ENCODE measurements at regions not wholly inside any gene's neighbourhood (a gene's known extent, or its start where the extent isn't known, plus 50 kb on each side); places are given as distances from the start of the nearest gene placed in this dataset.
"Not testable (repeated sequence)": the region's sequence is repeated elsewhere in the genome, so short reads cannot be mapped to it uniquely, and the experiment has no call there.

DNA sequence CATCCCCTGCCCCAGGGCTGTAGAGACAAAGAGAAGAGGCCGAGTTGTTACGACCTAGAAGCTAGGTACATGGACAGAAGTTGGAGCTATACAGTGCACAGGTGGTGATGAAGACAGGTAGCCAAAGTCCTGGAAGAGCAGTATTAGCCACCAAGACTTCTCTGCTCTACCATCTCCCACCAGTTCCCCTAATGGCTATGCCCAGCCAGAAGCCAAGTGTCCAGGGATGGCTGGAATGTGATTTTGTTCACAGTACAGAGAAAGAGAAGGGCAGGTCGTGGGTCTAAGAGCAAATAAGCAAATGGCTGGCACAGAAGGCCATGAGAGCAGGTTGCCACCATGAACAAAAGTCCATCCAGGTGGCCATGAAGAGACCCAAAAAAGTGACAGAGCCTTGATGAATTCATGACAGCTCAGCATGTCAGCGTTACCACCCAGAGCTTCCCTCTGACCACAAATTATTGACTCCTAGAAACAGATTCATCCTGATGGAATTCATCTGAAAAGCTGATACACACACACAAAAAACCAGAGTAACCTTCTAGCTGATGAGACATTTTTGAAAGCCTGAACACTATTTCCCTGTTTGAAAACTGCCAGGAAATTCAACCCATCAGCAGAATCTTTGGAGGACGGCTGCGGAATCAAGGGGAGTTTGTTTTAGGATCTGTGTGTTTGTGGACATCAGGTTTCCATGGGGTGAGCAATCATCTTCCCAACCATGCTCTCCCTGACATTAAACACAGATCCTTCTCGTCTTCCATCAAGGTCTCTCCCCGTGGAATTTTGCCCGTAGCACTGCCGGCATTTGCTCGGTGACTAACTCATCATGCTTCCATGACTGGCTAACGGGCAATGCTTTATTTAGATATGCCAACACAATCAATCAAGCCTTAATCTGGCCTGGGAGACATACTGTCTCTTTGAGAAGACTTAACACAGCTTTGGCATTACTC is 906.7 kb upstream of the AUTS2 start:
- no peak for DNase-seq

DNA sequence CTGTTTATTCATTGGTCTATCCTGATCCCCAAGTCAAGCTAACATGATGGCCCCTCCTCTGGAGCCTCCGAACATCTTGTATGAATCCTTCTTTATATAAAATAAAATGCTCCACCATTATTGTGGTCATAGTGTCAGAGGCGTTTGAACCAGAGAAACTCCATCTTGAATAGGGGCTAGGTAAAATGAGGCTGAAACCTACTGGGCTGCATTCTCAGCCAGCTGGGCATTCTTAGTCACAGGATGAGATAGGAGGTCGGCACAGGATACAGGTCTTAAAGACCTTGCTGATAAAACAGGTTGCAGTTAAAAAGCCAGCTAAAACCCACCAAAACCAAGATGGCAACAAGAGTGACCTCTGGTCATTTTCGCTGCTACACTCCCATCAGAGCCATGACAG is 905.8 kb upstream of the AUTS2 start:
- DNase-seq = no peak

DNA sequence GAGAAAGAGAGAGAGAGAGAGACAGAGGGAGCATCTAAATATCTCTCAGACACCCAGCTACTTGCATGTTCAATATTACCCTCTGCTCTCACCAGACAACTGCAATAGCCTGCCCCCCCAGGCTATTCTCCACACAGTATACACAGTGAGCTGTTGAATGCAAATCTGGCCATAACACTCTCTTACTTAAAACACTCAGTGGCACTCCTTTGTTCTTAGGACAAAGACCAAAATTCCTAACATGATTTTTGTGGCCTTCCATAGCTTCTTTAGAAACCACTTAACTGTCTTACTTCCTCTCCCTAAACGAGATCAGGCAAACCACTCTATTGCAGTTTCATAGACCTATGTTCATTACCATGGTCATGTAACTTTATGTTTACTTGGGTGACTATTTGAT is 903.6 kb upstream of the AUTS2 start:
- DNase-seq = peak in 1 of 2 experiments; percentile 18

DNA sequence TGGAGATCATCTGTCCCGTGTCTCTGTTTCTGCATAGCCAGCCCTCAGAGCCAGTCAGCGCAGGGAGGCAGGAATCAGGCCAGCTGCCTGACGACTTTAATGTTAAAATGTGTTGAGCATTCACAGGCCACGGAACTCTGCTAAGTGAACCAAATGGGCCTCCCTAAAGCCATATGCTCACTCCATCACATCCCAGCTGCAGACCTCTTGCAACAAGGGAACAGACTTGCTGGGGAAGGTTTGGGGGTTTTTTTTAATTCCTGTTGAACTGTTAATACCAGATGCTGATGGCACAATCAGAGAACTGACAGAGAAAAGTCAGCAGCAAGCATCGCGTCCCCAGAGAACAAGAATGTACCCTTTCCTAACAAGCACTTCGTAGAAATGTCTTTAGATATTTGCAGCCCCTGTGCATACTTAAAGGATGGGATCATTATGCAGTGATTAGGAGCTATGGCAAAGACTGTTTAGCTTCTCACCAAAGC is 900.4 kb upstream of the AUTS2 start:
- DNase-seq = no peak

DNA sequence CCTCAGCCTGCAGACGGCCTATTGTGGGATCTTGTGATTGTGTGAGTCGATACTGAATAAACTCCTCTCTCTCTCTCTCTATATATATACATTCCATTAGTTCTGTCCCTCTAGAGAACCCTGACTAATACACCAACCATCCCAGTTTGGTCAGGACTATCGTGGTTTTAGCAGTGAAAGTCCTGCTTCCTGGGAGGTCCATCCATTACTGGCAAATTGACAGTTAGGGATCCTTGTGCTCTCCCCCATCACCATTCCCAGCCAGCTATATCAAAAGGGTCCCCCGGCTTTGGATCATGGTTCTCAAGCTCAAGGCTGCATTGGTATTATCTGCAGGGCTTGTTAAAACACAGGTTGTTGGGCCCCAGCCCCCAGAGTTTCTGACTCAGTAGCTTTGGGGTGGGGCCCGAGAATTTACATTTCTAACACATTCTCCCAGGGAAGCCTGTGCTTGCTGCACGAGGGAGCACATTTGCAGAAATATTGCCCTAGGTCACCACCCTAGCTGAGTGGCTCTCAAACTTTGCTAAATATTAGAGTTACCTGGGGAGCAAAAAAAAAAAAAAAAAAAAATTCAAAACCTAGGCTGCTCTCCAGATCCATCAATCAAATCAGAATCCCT is 899.1 kb upstream of the AUTS2 start:
- DNase-seq = no peak

DNA sequence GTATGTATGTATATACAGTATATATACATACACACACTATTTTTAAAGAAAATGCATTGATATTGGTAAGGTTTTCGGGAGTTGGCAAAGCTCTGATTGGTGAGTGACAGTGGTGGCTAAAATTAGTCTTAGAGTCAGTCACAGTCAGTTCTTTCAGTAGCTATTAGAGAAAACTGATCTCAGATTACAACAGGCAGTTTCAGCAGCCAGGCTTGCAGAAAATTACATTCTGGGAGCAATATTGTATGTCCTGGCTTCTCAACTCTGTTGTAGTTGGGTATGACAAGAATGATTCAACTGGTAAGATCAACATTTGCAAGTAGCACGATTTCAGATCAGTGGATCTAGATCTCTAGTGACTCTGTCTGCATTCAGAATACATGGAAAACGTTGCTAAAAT is 897.9 kb upstream of the AUTS2 start:
- DNase-seq = no peak

DNA sequence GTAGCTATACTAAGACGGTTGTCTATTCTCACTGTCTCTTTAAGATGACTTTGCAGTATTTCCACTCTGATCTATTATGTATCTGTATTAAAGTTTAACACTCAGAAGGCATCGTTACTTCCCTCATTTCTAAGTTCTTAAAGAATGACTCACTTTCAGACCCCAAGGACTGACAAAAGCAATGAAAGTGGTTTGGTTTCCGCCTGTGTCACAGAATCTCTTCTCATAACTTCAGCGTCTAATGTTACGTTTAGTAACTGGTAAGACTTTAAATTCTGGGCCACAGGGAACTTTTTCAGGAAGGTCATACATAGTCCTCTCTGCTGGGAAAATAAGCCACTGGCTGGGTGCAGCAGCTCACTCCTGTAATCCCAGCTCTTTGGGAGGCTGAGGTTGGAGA is 892.0 kb upstream of the AUTS2 start:
- no peak for DNase-seq

DNA sequence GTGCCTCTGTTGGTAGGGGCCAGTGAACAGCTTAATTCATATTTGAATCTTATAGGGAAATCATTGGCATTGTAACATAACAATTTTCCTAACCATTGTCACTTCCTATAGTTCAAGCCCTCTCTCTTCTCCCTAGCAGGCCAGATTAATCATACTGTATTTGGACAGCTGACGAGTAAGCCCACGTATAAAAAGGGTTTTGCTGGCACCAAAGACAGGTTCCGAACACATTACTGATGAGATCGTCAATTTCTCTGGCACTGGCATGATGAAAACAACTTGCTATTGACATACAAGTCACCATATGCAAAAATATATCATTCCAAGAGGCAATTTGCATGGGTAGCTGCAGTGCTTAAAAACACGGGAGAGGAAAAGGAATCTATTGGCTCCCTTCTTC is 891.1 kb upstream of the AUTS2 start:
- DNase-seq = peak; percentile 85 to 86

DNA sequence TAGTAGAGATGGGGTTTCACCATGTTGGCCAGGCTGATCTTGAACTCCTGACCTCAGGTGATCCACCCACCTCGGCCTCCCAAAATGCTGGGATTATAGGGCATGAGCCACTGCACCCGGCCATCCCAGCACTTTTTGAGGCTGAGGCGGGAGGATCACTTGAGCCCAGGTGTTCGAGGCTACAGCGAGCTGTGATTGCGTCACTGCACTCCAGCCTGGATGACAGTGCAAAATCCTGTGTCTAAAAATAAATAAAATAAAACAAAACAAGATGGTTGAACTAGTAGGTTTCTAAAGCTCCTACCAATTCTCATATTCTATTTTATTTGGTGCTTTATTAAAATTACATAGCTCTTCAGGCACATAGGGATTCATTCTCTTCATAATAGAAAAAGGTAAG is 890.3 kb upstream of the AUTS2 start:
- DNase-seq = no peak

DNA sequence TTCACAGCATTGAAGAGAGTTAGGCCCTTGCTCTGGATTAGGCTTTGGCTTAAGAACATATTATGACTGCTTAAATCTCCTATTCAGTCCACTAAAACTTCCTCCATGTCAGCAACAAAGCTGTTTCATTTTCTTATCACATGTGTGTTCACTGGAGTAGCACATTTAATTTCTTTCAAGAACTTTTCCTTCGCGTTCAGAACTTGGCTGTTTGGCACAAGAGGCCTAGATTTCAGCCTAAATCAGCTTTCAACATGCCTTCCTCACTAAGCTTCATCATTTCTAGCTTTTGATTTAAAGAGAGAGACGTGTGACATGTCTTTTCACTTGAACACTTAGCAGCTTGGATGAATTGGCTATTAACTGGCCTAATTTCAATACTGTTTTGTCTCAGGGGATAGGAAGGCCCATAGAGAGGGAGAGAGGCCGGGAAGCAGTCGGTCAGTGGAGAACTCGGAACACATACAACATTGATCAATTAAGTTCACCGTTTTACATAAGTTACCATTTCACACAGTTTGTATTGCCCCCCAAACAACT is 885.2 kb upstream of the AUTS2 start:
- no peak for DNase-seq

DNA sequence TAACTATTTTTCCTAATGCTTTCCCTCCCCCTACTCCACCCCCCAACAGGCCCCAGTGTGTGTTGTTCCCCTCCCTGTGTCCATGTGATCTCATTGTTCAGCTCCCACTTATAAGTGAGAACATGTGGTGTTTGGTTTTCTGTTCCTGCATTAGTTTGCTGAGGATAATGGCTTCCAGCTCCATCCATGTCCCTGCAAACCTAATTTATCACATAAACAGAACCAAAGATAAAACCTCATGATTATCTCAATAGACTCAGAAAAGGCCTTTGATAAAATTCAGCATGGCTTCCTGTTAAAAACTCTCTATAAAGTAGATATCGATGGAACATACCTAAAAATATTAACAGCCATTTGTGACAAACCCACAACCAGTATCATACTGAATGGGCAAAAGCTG is 884.1 kb upstream of the AUTS2 start:
- not testable (repeated sequence) for DNase-seq

DNA sequence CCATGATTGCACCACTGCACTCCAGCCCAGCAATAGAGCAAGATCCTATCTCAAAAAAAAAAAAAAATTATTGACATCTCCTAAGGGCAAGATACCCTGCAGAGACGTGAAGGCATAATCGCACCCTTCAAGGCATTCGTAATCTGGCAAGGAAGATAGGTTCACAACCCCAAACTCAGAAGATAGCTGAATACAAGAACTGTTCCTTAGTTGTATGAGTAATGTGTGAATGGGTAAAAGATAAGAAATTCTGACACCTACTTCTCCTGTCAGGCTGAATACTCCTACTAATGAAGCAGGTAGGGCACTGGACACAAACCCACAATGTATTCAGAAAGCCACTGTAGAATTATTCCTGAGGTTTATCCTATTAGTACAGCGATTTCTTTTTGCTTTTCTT is 882.4 kb upstream of the AUTS2 start:
- DNase-seq = no peak

DNA sequence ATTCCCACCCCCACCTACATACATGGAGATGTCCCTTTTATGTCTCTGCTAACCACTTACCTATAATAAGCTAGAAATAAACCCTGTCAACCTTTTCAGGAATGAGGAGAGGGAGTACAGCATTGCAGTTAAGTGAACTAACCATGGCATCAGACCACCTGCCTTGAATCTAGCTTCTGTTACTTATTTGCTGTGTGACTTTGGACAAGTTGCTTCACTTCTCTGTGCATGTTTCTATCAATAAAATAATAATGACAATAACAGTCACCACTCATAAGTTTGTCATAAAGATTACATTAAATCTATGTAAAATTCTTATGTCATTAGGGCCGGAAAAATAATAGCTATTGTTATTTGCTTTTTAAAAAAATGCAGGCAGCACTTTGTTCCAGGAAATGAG is 881.1 kb upstream of the AUTS2 start:
- DNase-seq = no peak

DNA sequence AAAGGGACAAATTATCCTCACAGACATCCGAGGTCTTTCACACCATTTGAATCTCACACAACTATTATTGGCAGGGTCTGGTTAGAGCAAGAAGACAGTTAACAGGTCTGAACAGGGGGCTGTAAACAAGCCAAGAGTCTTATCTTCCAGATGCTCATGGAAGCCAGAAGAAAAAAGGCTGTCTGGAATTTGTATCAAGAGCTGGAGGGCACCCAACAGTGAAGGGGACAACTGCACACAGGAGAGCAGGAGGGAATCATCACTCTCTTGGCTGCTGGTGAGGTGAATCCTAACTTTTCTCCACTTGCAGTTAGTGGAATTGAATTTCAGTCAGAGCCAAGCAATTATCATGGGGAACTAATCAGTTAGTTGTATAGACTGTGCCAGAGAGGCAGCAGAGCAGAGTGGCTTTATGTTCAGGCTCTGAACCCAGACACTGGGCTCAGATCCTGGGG is 880.2 kb upstream of the AUTS2 start:
- DNase-seq = no peak

DNA sequence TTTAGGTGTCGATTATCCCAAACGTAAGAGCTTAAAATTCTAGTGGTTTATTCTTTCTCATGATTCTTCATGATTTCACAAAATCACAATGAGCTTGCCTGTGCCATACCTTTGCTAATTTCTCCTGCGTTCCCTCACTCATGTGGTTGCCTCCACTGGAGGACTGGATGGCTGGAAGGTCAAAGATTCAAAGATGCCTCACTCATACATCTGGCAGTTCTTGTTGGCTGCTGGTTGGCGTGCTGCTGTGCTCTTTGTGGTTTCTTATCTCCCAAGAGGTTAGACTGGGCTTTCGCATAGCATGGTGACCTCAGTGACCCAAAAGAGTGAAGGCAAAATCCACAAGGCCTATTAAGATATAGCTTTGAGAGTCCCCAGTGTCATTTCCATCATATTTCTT is 877.6 kb upstream of the AUTS2 start:
- no peak for DNase-seq

DNA sequence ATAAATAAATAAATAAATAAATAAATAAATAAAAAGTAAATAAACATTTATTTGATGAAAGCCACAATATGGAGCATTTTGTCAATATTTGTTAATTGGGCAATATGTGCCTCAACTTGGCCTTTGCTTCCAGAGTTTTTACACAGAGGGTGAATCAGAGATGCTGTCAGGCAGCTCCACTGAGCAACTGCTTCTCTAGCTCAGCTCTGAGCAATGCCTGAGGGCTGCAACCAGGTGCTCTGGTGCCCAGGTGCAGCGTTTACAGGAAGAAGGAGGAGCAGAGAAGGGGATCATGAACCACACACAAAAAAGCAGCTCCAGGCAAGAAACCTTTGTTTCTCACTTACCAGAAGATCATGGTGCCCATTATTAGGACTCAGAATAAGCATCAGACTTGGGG is 876.2 kb upstream of the AUTS2 start:
- no peak for DNase-seq

DNA sequence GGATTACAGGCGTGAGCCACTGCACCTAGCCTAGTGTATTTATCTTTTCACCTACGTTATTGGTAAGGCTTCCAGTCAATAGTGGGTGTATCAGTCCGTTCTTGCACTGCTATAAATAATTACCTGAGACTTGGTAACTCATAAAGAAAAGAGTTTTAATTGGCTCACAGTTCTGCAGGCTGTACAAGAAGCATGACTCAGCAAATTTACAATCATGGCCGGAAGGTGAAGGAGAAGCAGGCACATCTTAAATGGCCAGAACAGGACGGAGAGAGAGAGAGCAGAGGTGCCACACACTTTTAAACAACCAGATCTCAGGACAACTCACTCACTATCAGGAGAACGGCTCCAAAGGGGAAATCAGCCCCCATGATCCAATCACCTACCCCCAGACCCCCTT is 873.3 kb upstream of the AUTS2 start:
- no peak for DNase-seq

DNA sequence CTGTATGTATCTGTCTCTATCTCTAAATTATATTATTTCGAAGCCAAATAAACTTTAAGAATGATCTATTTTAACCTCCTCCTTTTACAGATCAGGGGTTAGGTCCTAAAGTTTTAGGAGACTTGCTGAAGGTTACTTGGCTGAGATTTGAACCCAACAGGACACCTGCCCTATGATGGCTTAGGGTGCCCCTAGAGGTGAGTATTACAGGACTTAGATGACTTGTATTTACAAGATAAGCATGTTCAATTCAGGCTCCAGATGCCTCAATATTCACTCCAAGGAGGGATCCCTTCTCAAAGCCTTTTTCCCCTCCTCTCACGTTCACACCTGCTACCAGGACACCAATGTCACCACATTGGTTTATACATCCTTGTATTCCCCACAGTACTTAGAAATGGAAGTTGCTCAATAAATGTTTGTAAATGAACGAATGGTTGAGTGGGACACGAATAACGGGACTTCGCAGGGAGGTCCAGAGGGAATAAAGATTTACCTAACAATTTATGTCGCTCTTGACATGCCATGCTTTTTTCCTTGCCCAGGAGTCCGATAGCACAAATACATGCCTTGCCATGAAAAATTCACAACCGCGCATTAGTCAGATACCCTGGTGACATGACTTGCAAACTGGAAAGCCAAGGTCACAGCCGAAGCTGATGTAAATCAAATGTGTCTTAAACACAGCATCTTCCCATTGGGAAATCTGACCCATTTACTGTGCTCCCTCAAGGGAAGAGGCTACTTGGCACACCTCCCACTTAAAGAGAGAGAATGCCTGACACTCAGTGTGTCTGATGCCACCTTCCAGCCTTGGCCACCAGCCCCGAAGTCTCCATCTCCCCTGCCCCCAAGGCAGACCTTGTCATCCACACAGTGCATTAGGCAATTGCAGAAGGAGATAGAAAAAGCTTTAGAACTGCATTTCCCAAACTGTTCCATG is 872.2 kb upstream of the AUTS2 start:
- DNase-seq = no peak

DNA sequence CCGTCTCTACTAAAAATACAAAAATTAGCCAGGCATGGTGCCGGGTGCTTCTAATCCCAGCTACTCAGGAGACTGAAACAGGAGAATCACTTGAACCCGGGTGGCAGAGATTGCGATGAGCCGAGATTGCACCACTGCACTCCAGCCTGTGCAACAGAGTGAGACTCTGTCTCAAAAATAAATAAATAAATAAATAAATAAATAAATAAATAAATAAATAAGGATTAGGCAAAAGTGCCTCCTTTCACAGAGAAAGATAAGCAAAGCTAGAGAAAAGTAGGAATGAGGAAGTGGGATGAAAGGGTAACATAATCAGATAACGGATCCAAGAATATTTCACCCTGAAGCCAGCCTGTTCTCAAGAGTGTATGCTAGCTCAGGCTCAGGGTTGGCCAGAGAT is 869.6 kb upstream of the AUTS2 start:
- not testable (repeated sequence) for DNase-seq

DNA sequence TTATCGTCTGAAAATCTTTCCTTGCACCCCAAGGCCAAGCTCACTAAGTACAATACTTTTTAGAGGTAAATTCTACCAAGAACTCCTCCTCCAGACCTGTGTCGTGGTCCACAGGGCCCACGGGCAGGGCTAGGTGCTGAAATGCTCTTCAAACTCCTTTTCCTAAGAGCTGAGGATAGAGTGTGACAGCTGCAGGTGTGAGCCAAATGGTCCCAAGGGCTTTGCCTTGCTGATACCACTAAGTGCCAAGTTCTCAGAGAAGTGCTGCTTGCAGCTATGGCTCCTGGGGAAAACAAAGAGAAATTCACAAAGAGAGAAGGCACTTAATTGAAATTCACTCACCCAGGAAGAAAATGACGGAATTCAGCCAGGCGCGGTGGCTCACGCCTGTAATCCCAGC is 868.9 kb upstream of the AUTS2 start:
- peak in 1 of 2 experiments; percentile 16 for DNase-seq

DNA sequence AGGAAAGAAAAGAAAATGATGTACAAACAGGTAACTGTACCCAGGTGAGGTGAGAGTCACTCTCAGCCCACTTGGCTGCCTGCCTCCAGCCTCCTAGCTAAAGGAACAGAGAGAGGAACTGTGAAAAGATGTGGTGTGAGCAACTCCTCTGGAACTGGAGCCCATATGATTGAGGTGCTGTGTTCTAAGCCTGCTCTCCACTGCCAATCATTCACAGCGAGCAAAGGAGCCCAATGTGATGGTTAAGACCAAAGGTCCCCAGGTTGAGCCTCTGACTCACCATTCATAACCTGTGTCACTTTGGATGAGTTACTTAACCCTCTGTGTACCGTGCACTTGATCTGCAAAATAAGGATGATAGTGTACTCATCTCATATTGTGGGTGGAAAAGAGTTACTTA is 868.1 kb upstream of the AUTS2 start:
- no peak for DNase-seq

DNA sequence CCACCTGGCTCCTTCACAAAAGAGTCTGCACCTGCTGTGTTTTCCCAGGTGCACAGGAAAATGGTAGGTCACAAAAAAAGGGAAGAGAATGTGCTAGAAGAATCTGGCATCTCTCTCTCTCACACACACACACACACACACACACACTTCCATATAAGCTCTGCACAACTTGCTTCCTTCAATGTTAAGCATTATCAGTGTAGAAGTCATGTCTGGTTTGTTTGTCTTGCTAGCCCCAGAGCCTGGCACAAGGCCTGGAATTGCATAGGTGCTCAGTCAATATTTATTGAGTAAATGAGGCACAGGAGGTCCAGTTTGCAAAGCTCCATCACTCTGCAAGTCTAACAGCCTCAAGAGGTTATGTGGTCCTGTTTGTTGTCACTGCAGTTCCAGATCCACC is 867.3 kb upstream of the AUTS2 start:
- no peak for DNase-seq
